ENCODE measurements at regions not wholly inside any gene's neighbourhood (a gene's known extent, or its start where the extent isn't known, plus 50 kb on each side); places are given as distances from the start of the nearest gene placed in this dataset.
A peak's percentile ranks its signal among the peaks of the same experiment; 100 is the strongest.
"Not testable (repeated sequence)": the region's sequence is repeated elsewhere in the genome, so short reads cannot be mapped to it uniquely, and the experiment has no call there.

- not testable (repeated sequence) for DNase-seq
These were observed 54.7 kb downstream of the PROP1 start for GRCh38 chr5:177941386-177941785.

- not testable (repeated sequence) for DNase-seq
These were observed 56.5 kb downstream of the PROP1 start for GRCh38 chr5:177939246-177940171.

GRCh38 chr5:177938767-177939166, 57.3 kb downstream of the PROP1 start:
- not testable (repeated sequence) for DNase-seq

GRCh38 chr5:177934233-177934632, 61.8 kb downstream of the PROP1 start:
- peak in 1 of 2 donors; percentile 5 for DNase-seq

GRCh38 chr5:177930269-177931022, 65.6 kb downstream of the PROP1 start:
- not testable (repeated sequence) for DNase-seq

- not testable (repeated sequence) for DNase-seq
These were observed 66.4 kb downstream of the PROP1 start for GRCh38 chr5:177929618-177930017.

GRCh38 chr5:177927500-177927899, 68.5 kb downstream of the PROP1 start:
- DNase-seq: not testable (repeated sequence)

GRCh38 chr5:177924577-177924976, 71.5 kb downstream of the PROP1 start:
- not testable (repeated sequence) for DNase-seq

- not testable (repeated sequence) for DNase-seq
These were observed 72.2 kb downstream of the PROP1 start for GRCh38 chr5:177923837-177924236.

- DNase-seq: not testable (repeated sequence)
These were observed 72.9 kb downstream of the PROP1 start for GRCh38 chr5:177923189-177923588.

- DNase-seq: not testable (repeated sequence)
These were observed 86.8 kb downstream of the PROP1 start for GRCh38 chr5:177909261-177909660.

- DNase-seq: not testable (repeated sequence)
These were observed 93.2 kb downstream of the PROP1 start for GRCh38 chr5:177902806-177903205.

GRCh38 chr5:177900066-177900465, 96.0 kb downstream of the PROP1 start:
- not testable (repeated sequence) for DNase-seq

GRCh38 chr5:177894681-177895453, 101.2 kb downstream of the PROP1 start:
- not testable (repeated sequence) for DNase-seq

GRCh38 chr5:177892357-177892665, 103.7 kb downstream of the PROP1 start:
- not testable (repeated sequence) for DNase-seq

- DNase-seq: not testable (repeated sequence)
These were observed 104.3 kb downstream of the PROP1 start for GRCh38 chr5:177891547-177892356.

GRCh38 chr5:177883295-177883694, 100.6 kb upstream of the FAM153A start:
- DNase-seq: not testable (repeated sequence)

- DNase-seq: not testable (repeated sequence)
These were observed 93.2 kb upstream of the FAM153A start for GRCh38 chr5:177875900-177876238.

GRCh38 chr5:177875013-177875899, 92.6 kb upstream of the FAM153A start:
- not testable (repeated sequence) for DNase-seq

- DNase-seq: not testable (repeated sequence)
These were observed 81.2 kb upstream of the FAM153A start for GRCh38 chr5:177863822-177864446.
